ENCODE measurements at regions not wholly inside any gene's neighbourhood (a gene's known extent, or its start where the extent isn't known, plus 50 kb on each side); places are given as distances from the start of the nearest gene placed in this dataset.

GRCh38 chr18:78639006-78639950 is 340.3 kb upstream of the SALL3 start:
- TF ChIP-seq CTCF (conservative IDR thresholded peaks at IDR 0.05 in 1 of 2, IDR thresholded peaks at IDR 0.05 in 1 of 2; ENCODE audit: low read depth in 1 of 2, low read length in 2 of 2) (no peak), EZH2 (IDR thresholded peaks at IDR 0.05; ENCODE audit: low read length, missing control alignments) (no peak)

All from fibroblast of lung (primary cell).